Thoracic aorta (tissue), 2 donors: ENCODE measurements at regions not wholly inside any gene's neighbourhood (a gene's known extent, or its start where the extent isn't known, plus 50 kb on each side); places are given as distances from the start of the nearest gene placed in this dataset.

ENCODE experiments used
- ATAC-seq: fragments of 150-250 bp; one replicate; pipeline ENCODE4 v1.8.0; 2017; ENCODE audit warnings: low read depth; ENCODE audit not compliant: insufficient number of reproducible peaks, low FRiP score
- DNase-seq: peaks from one replicate; pipeline ENCODE4 v3.0.0-alpha.2; 2020; ENCODE audit warnings: low spot score
- H3K27ac ChIP-seq, 2 donors: fragments of 200-600 bp; sonication (generic); 1 replicate in 1 of 2; 2 replicates in 1 of 2; pipeline ENCODE4 v1.5.1; 2016; ENCODE audit warnings: mild to moderate bottlenecking in 2 of 2, moderate library complexity in 2 of 2
- H3K27me3 ChIP-seq: fragments of 200-600 bp; sonication (generic); replicated peaks from 2 replicates; pipeline ENCODE4 v1.6.0; 2016; ENCODE audit warnings: mild to moderate bottlenecking; ENCODE audit not compliant: insufficient read depth
- H3K36me3 ChIP-seq: fragments of 200-600 bp; sonication (generic); one replicate; pipeline ENCODE4 v1.5.1; 2016
- H3K4me1 ChIP-seq, 2 donors: fragments of 200-600 bp; sonication (generic); 1 replicate in 1 of 2; 2 replicates in 1 of 2; pipeline versions ENCODE4 v1.5.1 to v1.6.0; 2016; ENCODE audit warnings: low read depth in 2 of 2, mild to moderate bottlenecking in 1 of 2; ENCODE audit not compliant: control insufficient read depth in 1 of 2
- H3K4me3 ChIP-seq: fragments of 200-600 bp; sonication (generic); 2 replicates; pipeline ENCODE4 v1.5.1; 2016; ENCODE audit warnings: mild to moderate bottlenecking
- H3K9me3 ChIP-seq: fragments of 200-600 bp; sonication (generic); 2 replicates; pipeline ENCODE4 v1.5.1; 2016
- CTCF ChIP-seq: fragments of 200-600 bp; sonication (generic); IDR thresholded peaks from one replicate; pipeline ENCODE4 v1.5.1; 2019; ENCODE audit warnings: antibody characterized with exemption

- no peak overlapping the region for H3K27ac ChIP-seq
- H3K4me3 ChIP-seq = no peak overlapping the region
- DNase-seq (no peak), ATAC-seq (no peak)
- H3K36me3 ChIP-seq = no peaks in the 10 kb centered on the region
- TF ChIP-seq CTCF = no peak
- H3K27me3 ChIP-seq = no peaks in the 10 kb centered on the region
- H3K9me3 ChIP-seq = no peaks in the 10 kb centered on the region
- no peaks in the 10 kb centered on the region for H3K4me1 ChIP-seq
These were observed 1455.3 kb upstream of the FLRT2 start for GRCh38 chr14:84074626-84075025.

DNA sequence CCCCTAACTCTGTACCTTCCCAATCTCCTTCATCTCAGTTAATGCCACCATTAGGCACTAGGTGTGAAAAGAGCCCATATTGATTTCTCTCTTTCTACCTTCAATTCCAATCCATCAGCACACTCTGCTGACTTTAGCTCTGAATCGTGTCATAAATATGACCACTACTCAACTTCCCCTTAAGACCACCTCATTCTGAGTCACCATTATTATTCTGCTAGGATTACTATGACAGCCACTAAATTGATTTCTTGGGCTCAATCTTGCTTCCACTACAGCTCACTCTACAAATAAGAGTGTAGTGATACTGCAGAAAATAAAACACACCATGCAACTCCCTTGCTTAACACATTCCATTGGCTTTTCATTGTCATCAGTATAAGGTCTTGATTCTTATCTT lies 1449.0 kb upstream of the FLRT2 start:
- Histone ChIP-seq H3K27me3 (no peaks in the 10 kb centered on the region), H3K4me1 (peaks cover 9 to 32% of the 10 kb centered on the region in 2 donors), H3K9me3 (no peaks in the 10 kb centered on the region), H3K27ac (no peak overlapping the region), H3K36me3 (no peaks in the 10 kb centered on the region), H3K4me3 (no peak overlapping the region)
- TF ChIP-seq CTCF = no peak
- ATAC-seq (no peak), DNase-seq (no peak)

- no peaks in the 10 kb centered on the region for H3K36me3 ChIP-seq
- no peak for ATAC-seq
- TF ChIP-seq CTCF = no peak
- no peaks in the 10 kb centered on the region for H3K9me3 ChIP-seq
- no peak for DNase-seq
- no peak overlapping the region for H3K4me3 ChIP-seq
- peaks cover 16 to 53% of the 10 kb centered on the region in 2 donors for H3K4me1 ChIP-seq
- H3K27me3 ChIP-seq = no peaks in the 10 kb centered on the region
- H3K27ac ChIP-seq = no peak overlapping the region
These were observed 1445.8 kb upstream of the FLRT2 start for GRCh38 chr14:84084056-84084630.

DNA sequence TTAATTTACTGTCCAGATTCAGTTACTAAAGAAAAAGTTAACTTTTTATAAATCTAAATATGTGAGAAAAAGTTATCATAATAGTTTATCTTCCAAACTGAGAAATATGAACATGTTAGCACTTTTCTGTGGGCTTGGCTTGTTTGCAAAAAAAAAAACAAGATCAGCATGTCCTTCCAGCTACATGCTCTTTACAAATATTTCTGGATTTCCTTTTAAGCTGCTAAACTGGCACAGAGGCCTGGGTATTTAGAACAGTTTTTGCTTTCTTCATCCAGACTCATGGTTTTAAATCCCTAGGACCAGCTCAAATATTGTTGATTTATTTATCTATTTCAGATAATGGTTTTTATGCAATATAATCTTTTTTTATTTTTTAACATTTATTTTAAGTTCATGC lies 1444.5 kb upstream of the FLRT2 start:
- H3K27ac ChIP-seq = peak overlapping the region in 1 of 2 donors; percentile 17
- no peak for DNase-seq
- TF ChIP-seq CTCF = no peak
- no peaks in the 10 kb centered on the region for H3K27me3 ChIP-seq
- H3K4me1 ChIP-seq = peaks cover 16 to 47% of the 10 kb centered on the region in 2 donors
- ATAC-seq = no peak
- no peaks in the 10 kb centered on the region for H3K36me3 ChIP-seq
- no peak overlapping the region for H3K4me3 ChIP-seq
- no peaks in the 10 kb centered on the region for H3K9me3 ChIP-seq

DNA sequence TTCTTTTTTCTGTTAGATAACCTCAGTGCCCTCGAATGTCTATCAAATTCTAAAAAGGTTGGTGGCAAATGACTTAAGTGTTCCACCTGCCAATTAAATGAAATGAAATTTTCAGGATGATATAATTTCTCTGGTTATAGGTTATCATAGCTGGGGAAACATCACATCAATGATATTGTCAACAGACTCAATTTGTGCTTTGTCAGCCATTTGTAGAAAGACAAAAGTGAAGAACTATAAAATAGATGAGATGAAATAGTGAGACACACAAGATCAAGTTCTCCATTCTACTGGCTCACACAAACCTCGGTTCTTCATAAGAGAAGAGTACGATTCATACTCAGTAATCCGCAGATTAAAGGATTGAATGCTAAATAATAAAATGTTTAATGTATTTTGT lies 1443.2 kb upstream of the FLRT2 start:
- ATAC-seq (no peak), DNase-seq (no peak)
- Histone ChIP-seq H3K27ac (no peak overlapping the region), H3K27me3 (no peaks in the 10 kb centered on the region), H3K4me3 (no peak overlapping the region), H3K9me3 (no peaks in the 10 kb centered on the region), H3K4me1 (peaks cover 18 to 48% of the 10 kb centered on the region in 2 donors), H3K36me3 (no peaks in the 10 kb centered on the region)
- TF ChIP-seq CTCF = no peak
